Central memory CD8-positive, alpha-beta T cell (primary cell): ENCODE measurements at regions not wholly inside any gene's neighbourhood (a gene's known extent, or its start where the extent isn't known, plus 50 kb on each side); places are given as distances from the start of the nearest gene placed in this dataset.

Source experiments
- ATAC-seq: fragments of 150-1000 bp; cut with Tn5 transposase; replicated peaks from 2 replicates; pipeline ENCODE4 v1.10.0; 2022; ENCODE audit warnings: mild to moderate bottlenecking, moderate FRiP score, moderate number of reproducible peaks; ENCODE audit not compliant: poor library complexity, severe bottlenecking; ENCODE audit errors: extremely low read depth
- DNase-seq, 2 donors: peaks; one replicate each; pipeline ENCODE4 v3.0.0; 2021; ENCODE audit warnings: low spot score in 2 of 2
- H3K27ac Mint-ChIP-seq: one replicate; pipeline ENCODE4 v1.8.0; 2022; ENCODE audit warnings: low read depth, mild to moderate bottlenecking, moderate library complexity, mixed read lengths
- H3K27me3 Mint-ChIP-seq: one replicate; pipeline ENCODE4 v1.8.0; 2022; ENCODE audit warnings: mixed read lengths
- H3K36me3 Mint-ChIP-seq: one replicate; pipeline ENCODE4 v1.8.0; 2022; ENCODE audit warnings: mild to moderate bottlenecking, moderate library complexity, mixed read lengths; ENCODE audit not compliant: insufficient read depth
- H3K4me1 Mint-ChIP-seq: one replicate; pipeline ENCODE4 v1.8.0; 2022; ENCODE audit warnings: mixed read lengths
- H3K4me3 Mint-ChIP-seq: one replicate; pipeline ENCODE4 v1.8.0; 2022; ENCODE audit warnings: mild to moderate bottlenecking, moderate library complexity, mixed read lengths
- H3K9me3 Mint-ChIP-seq: one replicate; pipeline ENCODE4 v1.8.0; 2022; ENCODE audit warnings: mixed read lengths

- Mint-ChIP-seq H3K4me3 (no peak overlapping the region), H3K4me1 (peaks cover 24% of the 10 kb centered on the region), H3K9me3 (no peaks in the 10 kb centered on the region), H3K27ac (no peak overlapping the region), H3K36me3 (no peaks in the 10 kb centered on the region), H3K27me3 (no peaks in the 10 kb centered on the region)
- no peak for DNase-seq
- ATAC-seq = no peak
Measured at GRCh38 chr4:108480881-108481280, 139.5 kb upstream of the RPL34 start.

GRCh38 chr4:108477527-108478108 is 142.8 kb upstream of the RPL34 start:
- Mint-ChIP-seq H3K4me1 (peaks cover 6% of the 10 kb centered on the region), H3K27me3 (no peaks in the 10 kb centered on the region), H3K36me3 (no peaks in the 10 kb centered on the region), H3K27ac (no peak overlapping the region), H3K4me3 (no peak overlapping the region), H3K9me3 (no peaks in the 10 kb centered on the region)
- DNase-seq = no peak
- ATAC-seq = no peak

GRCh38 chr4:108473163-108473720 is 147.1 kb upstream of the RPL34 start:
- no peak for DNase-seq
- H3K4me3 Mint-ChIP-seq = no peak overlapping the region
- no peak for ATAC-seq
- no peak overlapping the region for H3K27ac Mint-ChIP-seq
- H3K36me3 Mint-ChIP-seq = no peaks in the 10 kb centered on the region
- no peaks in the 10 kb centered on the region for H3K9me3 Mint-ChIP-seq
- no peaks in the 10 kb centered on the region for H3K27me3 Mint-ChIP-seq
- H3K4me1 Mint-ChIP-seq = no peaks in the 10 kb centered on the region

GRCh38 chr4:108466936-108467902 is 153.2 kb upstream of the RPL34 start:
- H3K4me3 Mint-ChIP-seq = no peak overlapping the region
- no peaks in the 10 kb centered on the region for H3K27me3 Mint-ChIP-seq
- ATAC-seq = no peak
- no peak overlapping the region for H3K27ac Mint-ChIP-seq
- no peaks in the 10 kb centered on the region for H3K36me3 Mint-ChIP-seq
- no peaks in the 10 kb centered on the region for H3K9me3 Mint-ChIP-seq
- H3K4me1 Mint-ChIP-seq = peaks cover 6% of the 10 kb centered on the region
- no peak for DNase-seq

- H3K4me3 Mint-ChIP-seq = no peak overlapping the region
- DNase-seq = no peak
- no peaks in the 10 kb centered on the region for H3K36me3 Mint-ChIP-seq
- no peaks in the 10 kb centered on the region for H3K9me3 Mint-ChIP-seq
- H3K27me3 Mint-ChIP-seq = peaks cover 7% of the 10 kb centered on the region
- no peak overlapping the region for H3K27ac Mint-ChIP-seq
- no peak for ATAC-seq
- H3K4me1 Mint-ChIP-seq = peaks cover 6% of the 10 kb centered on the region
Measured at GRCh38 chr4:108465886-108466500, 154.4 kb upstream of the RPL34 start.

GRCh38 chr4:108458681-108459080 is 161.7 kb upstream of the RPL34 start:
- DNase-seq (no peak), ATAC-seq (no peak)
- Mint-ChIP-seq H3K4me1 (no peaks in the 10 kb centered on the region), H3K4me3 (no peak overlapping the region), H3K27me3 (peaks cover 10% of the 10 kb centered on the region), H3K36me3 (no peaks in the 10 kb centered on the region), H3K9me3 (no peaks in the 10 kb centered on the region), H3K27ac (no peak overlapping the region)

- Mint-ChIP-seq H3K9me3 (no peaks in the 10 kb centered on the region), H3K4me3 (no peak overlapping the region), H3K36me3 (no peaks in the 10 kb centered on the region), H3K27ac (no peak overlapping the region), H3K27me3 (no peaks in the 10 kb centered on the region), H3K4me1 (no peaks in the 10 kb centered on the region)
- ATAC-seq (no peak), DNase-seq (no peak)
Measured at GRCh38 chr4:108454227-108454626, 166.1 kb upstream of the RPL34 start.

- Mint-ChIP-seq H3K27ac (no peak overlapping the region), H3K4me1 (no peaks in the 10 kb centered on the region), H3K4me3 (no peak overlapping the region), H3K27me3 (no peaks in the 10 kb centered on the region), H3K9me3 (no peaks in the 10 kb centered on the region), H3K36me3 (no peaks in the 10 kb centered on the region)
- DNase-seq (no peak), ATAC-seq (no peak)
Measured at GRCh38 chr4:108453366-108453765, 167.0 kb upstream of the RPL34 start.

GRCh38 chr4:108450236-108450898 is 170.0 kb upstream of the RPL34 start:
- Mint-ChIP-seq H3K27ac (no peak overlapping the region), H3K27me3 (no peaks in the 10 kb centered on the region), H3K36me3 (no peaks in the 10 kb centered on the region), H3K4me3 (no peak overlapping the region), H3K4me1 (no peaks in the 10 kb centered on the region), H3K9me3 (no peaks in the 10 kb centered on the region)
- DNase-seq = no peak
- no peak for ATAC-seq

GRCh38 chr4:108449129-108449528 is 171.2 kb upstream of the RPL34 start:
- Mint-ChIP-seq H3K4me1 (no peaks in the 10 kb centered on the region), H3K27ac (no peak overlapping the region), H3K4me3 (no peak overlapping the region), H3K27me3 (no peaks in the 10 kb centered on the region), H3K36me3 (no peaks in the 10 kb centered on the region), H3K9me3 (no peaks in the 10 kb centered on the region)
- ATAC-seq (no peak), DNase-seq (no peak)

- H3K27me3 Mint-ChIP-seq = peaks cover 10% of the 10 kb centered on the region
Measured at GRCh38 chr4:108446556-108446955, 173.8 kb upstream of the RPL34 start.

GRCh38 chr4:108445716-108446115 is 174.7 kb upstream of the RPL34 start:
- Mint-ChIP-seq H3K27me3 (peaks cover 10% of the 10 kb centered on the region), H3K36me3 (no peaks in the 10 kb centered on the region)
- no peak for ATAC-seq

More at GRCh38 chr4:108446556-108446955, 173.8 kb upstream of the RPL34 start:
- H3K4me3 Mint-ChIP-seq = no peak overlapping the region
- H3K27ac Mint-ChIP-seq = no peak overlapping the region
- H3K9me3 Mint-ChIP-seq = no peaks in the 10 kb centered on the region
- no peaks in the 10 kb centered on the region for H3K36me3 Mint-ChIP-seq
- no peak for DNase-seq
- no peaks in the 10 kb centered on the region for H3K4me1 Mint-ChIP-seq
- no peak for ATAC-seq

More at GRCh38 chr4:108445716-108446115, 174.7 kb upstream of the RPL34 start:
- H3K4me3 Mint-ChIP-seq = no peak overlapping the region
- H3K27ac Mint-ChIP-seq = no peak overlapping the region
- H3K9me3 Mint-ChIP-seq = no peaks in the 10 kb centered on the region
- DNase-seq = no peak
- H3K4me1 Mint-ChIP-seq = no peaks in the 10 kb centered on the region
